DMS153 (cell line): ENCODE measurements at regions not wholly inside any gene's neighbourhood (a gene's known extent, or its start where the extent isn't known, plus 50 kb on each side); places are given as distances from the start of the nearest gene placed in this dataset.

ENCODE experiments used
- DNase-seq: peaks from one replicate; lab custom pipeline; 2025; lab: John Stamatoyannopoulos, UW

GRCh38 chr11:13104619-13105236 is 95.6 kb downstream of the RASSF10 start:
- DNase-seq, result peak; percentile 54

- peak; percentile 89 for DNase-seq
Measured at GRCh38 chr11:13105237-13105844, 96.2 kb downstream of the RASSF10 start.

GRCh38 chr11:13107544-13108044 is 98.5 kb downstream of the RASSF10 start:
- no peak for DNase-seq

GRCh38 chr11:13108416-13108815 is 99.3 kb downstream of the RASSF10 start:
- DNase-seq, result no peak

GRCh38 chr11:13109616-13110015 is 100.5 kb downstream of the RASSF10 start:
- DNase-seq, result no peak

- DNase-seq, result no peak
Measured at GRCh38 chr11:13110145-13110544, 101.0 kb downstream of the RASSF10 start.

- DNase-seq, result peak; percentile 82
Measured at GRCh38 chr11:13110929-13111812, 102.1 kb downstream of the RASSF10 start.

- DNase-seq, result no peak
Measured at GRCh38 chr11:13111813-13112130, 102.7 kb downstream of the RASSF10 start.

- DNase-seq, result peak; percentile 96
Measured at GRCh38 chr11:13114566-13115379, 105.7 kb downstream of the RASSF10 start.

- no peak for DNase-seq
Measured at GRCh38 chr11:13115380-13115675, 106.2 kb downstream of the RASSF10 start.

GRCh38 chr11:13116491-13116890 is 107.4 kb downstream of the RASSF10 start:
- DNase-seq, result no peak

GRCh38 chr11:13117344-13117743 is 108.2 kb downstream of the RASSF10 start:
- DNase-seq, result no peak

GRCh38 chr11:13118194-13118593 is 109.1 kb downstream of the RASSF10 start:
- DNase-seq, result no peak

GRCh38 chr11:13118650-13119049 is 109.5 kb downstream of the RASSF10 start:
- DNase-seq, result no peak

- no peak for DNase-seq
Measured at GRCh38 chr11:13119361-13119760, 110.2 kb downstream of the RASSF10 start.

GRCh38 chr11:13119941-13120520 is 110.9 kb downstream of the RASSF10 start:
- DNase-seq, result no peak

- no peak for DNase-seq
Measured at GRCh38 chr11:13120691-13121090, 111.6 kb downstream of the RASSF10 start.

GRCh38 chr11:13126430-13126829 is 117.3 kb downstream of the RASSF10 start:
- peak; percentile 94 for DNase-seq

- no peak for DNase-seq
Measured at GRCh38 chr11:13127161-13127560, 118.0 kb downstream of the RASSF10 start.

- DNase-seq, result no peak
Measured at GRCh38 chr11:13128354-13128753, 119.2 kb downstream of the RASSF10 start.

- DNase-seq, result no peak
Measured at GRCh38 chr11:13134066-13134465, 125.0 kb downstream of the RASSF10 start.

GRCh38 chr11:13134886-13135285 is 125.8 kb downstream of the RASSF10 start:
- DNase-seq, result no peak
